ENCODE measurements at regions not wholly inside any gene's neighbourhood (a gene's known extent, or its start where the extent isn't known, plus 50 kb on each side); places are given as distances from the start of the nearest gene placed in this dataset.
"Not testable (repeated sequence)": the region's sequence is repeated elsewhere in the genome, so short reads cannot be mapped to it uniquely, and the experiment has no call there.

GRCh38 chr11:91495837-91496236, 728.8 kb upstream of the FAT3 start:
- Histone ChIP-seq H3K9me3 (ENCODE audit: control insufficient read depth, insufficient read depth, low read length) (no peaks in the 10 kb centered on the region), H3K27me3 (ENCODE audit: control insufficient read depth, insufficient read depth, low read length) (no peaks in the 10 kb centered on the region), H3K4me1 (ENCODE audit: control insufficient read depth, insufficient read depth, low read length) (no peaks in the 10 kb centered on the region)

GRCh38 chr11:91489989-91490388, 734.6 kb upstream of the FAT3 start:
- peaks cover 4% of the 10 kb centered on the region for H3K4me1 ChIP-seq (ENCODE audit: control insufficient read depth, insufficient read depth, low read length)
- H3K27me3 ChIP-seq (ENCODE audit: control insufficient read depth, insufficient read depth, low read length) = no peaks in the 10 kb centered on the region
- no peak overlapping the region for H3K9ac ChIP-seq (ENCODE audit: low read depth, low read length)

More at GRCh38 chr11:91495837-91496236, 728.8 kb upstream of the FAT3 start:
- no peak overlapping the region for H3K9ac ChIP-seq (ENCODE audit: low read depth, low read length)
- H3K36me3 ChIP-seq (ENCODE audit: control insufficient read depth, insufficient read depth, low read length) = no peaks in the 10 kb centered on the region
- H3K4me3 ChIP-seq (ENCODE audit: low read depth, low read length) = no peak overlapping the region

GRCh38 chr11:91483956-91484355, 740.7 kb upstream of the FAT3 start:
- not testable (repeated sequence) for H3K9me3 ChIP-seq (ENCODE audit: control insufficient read depth, insufficient read depth, low read length); H3K27me3 ChIP-seq (ENCODE audit: control insufficient read depth, insufficient read depth, low read length); H3K36me3 ChIP-seq (ENCODE audit: control insufficient read depth, insufficient read depth, low read length); H3K4me3 ChIP-seq (ENCODE audit: low read depth, low read length); H3K4me1 ChIP-seq (ENCODE audit: control insufficient read depth, insufficient read depth, low read length); H3K9ac ChIP-seq (ENCODE audit: low read depth, low read length)

More at GRCh38 chr11:91489989-91490388, 734.6 kb upstream of the FAT3 start:
- H3K9me3 ChIP-seq (ENCODE audit: control insufficient read depth, insufficient read depth, low read length) = no peaks in the 10 kb centered on the region
- no peaks in the 10 kb centered on the region for H3K36me3 ChIP-seq (ENCODE audit: control insufficient read depth, insufficient read depth, low read length)
- H3K4me3 ChIP-seq (ENCODE audit: low read depth, low read length) = no peak overlapping the region

- H3K36me3 ChIP-seq (ENCODE audit: control insufficient read depth, insufficient read depth, low read length); H3K4me3 ChIP-seq (ENCODE audit: low read depth, low read length); H3K9me3 ChIP-seq (ENCODE audit: control insufficient read depth, insufficient read depth, low read length): not testable (repeated sequence)
These were observed 742.7 kb upstream of the FAT3 start for GRCh38 chr11:91481875-91482274.

GRCh38 chr11:91470656-91471055, 754.0 kb upstream of the FAT3 start:
- Histone ChIP-seq H3K36me3 (ENCODE audit: control insufficient read depth, insufficient read depth, low read length) (no peaks in the 10 kb centered on the region), H3K27me3 (ENCODE audit: control insufficient read depth, insufficient read depth, low read length) (no peaks in the 10 kb centered on the region), H3K9me3 (ENCODE audit: control insufficient read depth, insufficient read depth, low read length) (no peaks in the 10 kb centered on the region), H3K9ac (ENCODE audit: low read depth, low read length) (no peak overlapping the region), H3K4me1 (ENCODE audit: control insufficient read depth, insufficient read depth, low read length) (no peaks in the 10 kb centered on the region), H3K4me3 (ENCODE audit: low read depth, low read length) (no peak overlapping the region)

More at GRCh38 chr11:91481875-91482274, 742.7 kb upstream of the FAT3 start:
- not testable (repeated sequence) for H3K27me3 ChIP-seq (ENCODE audit: control insufficient read depth, insufficient read depth, low read length); H3K9ac ChIP-seq (ENCODE audit: low read depth, low read length); H3K4me1 ChIP-seq (ENCODE audit: control insufficient read depth, insufficient read depth, low read length)

- no peak overlapping the region for H3K9ac ChIP-seq (ENCODE audit: low read depth, low read length)
- no peaks in the 10 kb centered on the region for H3K36me3 ChIP-seq (ENCODE audit: control insufficient read depth, insufficient read depth, low read length)
- no peaks in the 10 kb centered on the region for H3K9me3 ChIP-seq (ENCODE audit: control insufficient read depth, insufficient read depth, low read length)
- H3K4me3 ChIP-seq (ENCODE audit: low read depth, low read length) = no peak overlapping the region
- no peaks in the 10 kb centered on the region for H3K27me3 ChIP-seq (ENCODE audit: control insufficient read depth, insufficient read depth, low read length)
- H3K4me1 ChIP-seq (ENCODE audit: control insufficient read depth, insufficient read depth, low read length) = no peaks in the 10 kb centered on the region
These were observed 764.8 kb upstream of the FAT3 start for GRCh38 chr11:91459840-91460239.

GRCh38 chr11:91446267-91446666, 778.4 kb upstream of the FAT3 start:
- no peaks in the 10 kb centered on the region for H3K36me3 ChIP-seq (ENCODE audit: control insufficient read depth, insufficient read depth, low read length)
- H3K9ac ChIP-seq (ENCODE audit: low read depth, low read length) = no peak overlapping the region
- H3K4me1 ChIP-seq (ENCODE audit: control insufficient read depth, insufficient read depth, low read length) = no peaks in the 10 kb centered on the region
- no peaks in the 10 kb centered on the region for H3K27me3 ChIP-seq (ENCODE audit: control insufficient read depth, insufficient read depth, low read length)
- no peaks in the 10 kb centered on the region for H3K9me3 ChIP-seq (ENCODE audit: control insufficient read depth, insufficient read depth, low read length)
- H3K4me3 ChIP-seq (ENCODE audit: low read depth, low read length) = no peak overlapping the region

GRCh38 chr11:91435694-91436395, 788.8 kb upstream of the FAT3 start:
- no peak overlapping the region for H3K9ac ChIP-seq (ENCODE audit: low read depth, low read length)
- H3K4me3 ChIP-seq (ENCODE audit: low read depth, low read length) = no peak overlapping the region
- H3K36me3 ChIP-seq (ENCODE audit: control insufficient read depth, insufficient read depth, low read length) = no peaks in the 10 kb centered on the region
- H3K9me3 ChIP-seq (ENCODE audit: control insufficient read depth, insufficient read depth, low read length) = no peaks in the 10 kb centered on the region
- H3K27me3 ChIP-seq (ENCODE audit: control insufficient read depth, insufficient read depth, low read length) = no peaks in the 10 kb centered on the region
- no peaks in the 10 kb centered on the region for H3K4me1 ChIP-seq (ENCODE audit: control insufficient read depth, insufficient read depth, low read length)

- Histone ChIP-seq H3K4me1 (ENCODE audit: control insufficient read depth, insufficient read depth, low read length) (no peaks in the 10 kb centered on the region), H3K4me3 (ENCODE audit: low read depth, low read length) (no peak overlapping the region), H3K36me3 (ENCODE audit: control insufficient read depth, insufficient read depth, low read length) (no peaks in the 10 kb centered on the region), H3K9ac (ENCODE audit: low read depth, low read length) (no peak overlapping the region), H3K9me3 (ENCODE audit: control insufficient read depth, insufficient read depth, low read length) (no peaks in the 10 kb centered on the region), H3K27me3 (ENCODE audit: control insufficient read depth, insufficient read depth, low read length) (no peaks in the 10 kb centered on the region)
These were observed 791.2 kb upstream of the FAT3 start for GRCh38 chr11:91433284-91434010.

- H3K9ac ChIP-seq (ENCODE audit: low read depth, low read length) = no peak overlapping the region
These were observed 803.0 kb upstream of the FAT3 start for GRCh38 chr11:91421641-91422040.

GRCh38 chr11:91407842-91408241, 816.8 kb upstream of the FAT3 start:
- H3K4me3 ChIP-seq (ENCODE audit: low read depth, low read length) = no peak overlapping the region
- no peaks in the 10 kb centered on the region for H3K9me3 ChIP-seq (ENCODE audit: control insufficient read depth, insufficient read depth, low read length)

More at GRCh38 chr11:91421641-91422040, 803.0 kb upstream of the FAT3 start:
- no peaks in the 10 kb centered on the region for H3K4me1 ChIP-seq (ENCODE audit: control insufficient read depth, insufficient read depth, low read length)
- no peaks in the 10 kb centered on the region for H3K27me3 ChIP-seq (ENCODE audit: control insufficient read depth, insufficient read depth, low read length)
- no peaks in the 10 kb centered on the region for H3K36me3 ChIP-seq (ENCODE audit: control insufficient read depth, insufficient read depth, low read length)
- no peak overlapping the region for H3K4me3 ChIP-seq (ENCODE audit: low read depth, low read length)
- no peaks in the 10 kb centered on the region for H3K9me3 ChIP-seq (ENCODE audit: control insufficient read depth, insufficient read depth, low read length)

GRCh38 chr11:91406009-91406408, 818.6 kb upstream of the FAT3 start:
- H3K36me3 ChIP-seq (ENCODE audit: control insufficient read depth, insufficient read depth, low read length) = peaks cover 3% of the 10 kb centered on the region
- no peak overlapping the region for H3K4me3 ChIP-seq (ENCODE audit: low read depth, low read length)
- H3K27me3 ChIP-seq (ENCODE audit: control insufficient read depth, insufficient read depth, low read length) = no peaks in the 10 kb centered on the region
- H3K9ac ChIP-seq (ENCODE audit: low read depth, low read length) = no peak overlapping the region
- no peaks in the 10 kb centered on the region for H3K4me1 ChIP-seq (ENCODE audit: control insufficient read depth, insufficient read depth, low read length)
- no peaks in the 10 kb centered on the region for H3K9me3 ChIP-seq (ENCODE audit: control insufficient read depth, insufficient read depth, low read length)

More at GRCh38 chr11:91407842-91408241, 816.8 kb upstream of the FAT3 start:
- Histone ChIP-seq H3K9ac (ENCODE audit: low read depth, low read length) (no peak overlapping the region), H3K36me3 (ENCODE audit: control insufficient read depth, insufficient read depth, low read length) (peaks cover 3% of the 10 kb centered on the region), H3K27me3 (ENCODE audit: control insufficient read depth, insufficient read depth, low read length) (no peaks in the 10 kb centered on the region), H3K4me1 (ENCODE audit: control insufficient read depth, insufficient read depth, low read length) (no peaks in the 10 kb centered on the region)
